ENCODE measurements at regions not wholly inside any gene's neighbourhood (a gene's known extent, or its start where the extent isn't known, plus 50 kb on each side); places are given as distances from the start of the nearest gene placed in this dataset.

- no peak for TF ChIP-seq POLR2A (IDR thresholded peaks at IDR 0.05)
- TF ChIP-seq CTCF (IDR thresholded peaks at IDR 0.05) = no peak
Observed at GRCh38 chr1:4210043-4210442, 310.0 kb upstream of the C1orf174 start.
